Ishikawa (cell line): ENCODE measurements at regions not wholly inside any gene's neighbourhood (a gene's known extent, or its start where the extent isn't known, plus 50 kb on each side); places are given as distances from the start of the nearest gene placed in this dataset.

ENCODE experiments used
- CEBPB ChIP-seq: IDR thresholded peaks from 2 replicates; pipeline ENCODE4 v1.6.1; 2012
- CREB1 ChIP-seq: IDR thresholded peaks from 2 replicates; pipeline ENCODE4 v1.6.1; 2012; ENCODE audit warnings: low read depth
- EGR1 ChIP-seq: IDR thresholded peaks from 2 replicates; pipeline ENCODE4 v1.6.1; 2012
- EP300 ChIP-seq: IDR thresholded peaks from 2 replicates; pipeline ENCODE4 v1.6.1; 2012; ENCODE audit warnings: borderline replicate concordance
- FOXM1 ChIP-seq: IDR thresholded peaks from 2 replicates; pipeline ENCODE4 v1.6.1; 2012; ENCODE audit warnings: low read depth, borderline replicate concordance
- NFIC ChIP-seq: IDR thresholded peaks from 2 replicates; pipeline ENCODE4 v1.6.1; 2012
- RAD21 ChIP-seq: IDR thresholded peaks from 2 replicates; pipeline ENCODE4 v1.6.1; 2012; ENCODE audit warnings: low read depth
- TAF1 ChIP-seq: IDR thresholded peaks from 2 replicates; pipeline ENCODE4 v1.6.1; 2012; ENCODE audit warnings: low read depth, mild to moderate bottlenecking
- TCF12 ChIP-seq: IDR thresholded peaks from 2 replicates; pipeline ENCODE4 v1.6.1; 2012; ENCODE audit warnings: low read depth
- TEAD4 ChIP-seq: IDR thresholded peaks from 2 replicates; pipeline ENCODE4 v1.6.1; 2012
- YY1 ChIP-seq: IDR thresholded peaks from 2 replicates; pipeline ENCODE4 v1.6.1; 2012; ENCODE audit warnings: low read depth
- ZBTB7A ChIP-seq: IDR thresholded peaks from 2 replicates; pipeline ENCODE4 v1.6.1; 2012; ENCODE audit warnings: low read depth
- TF ChIP-seq, protein P1 (sequence below): IDR thresholded peaks from 2 replicates; pipeline ENCODE4 v1.6.1; 2012
- TF ChIP-seq, protein P2 (sequence below): IDR thresholded peaks from 2 replicates; pipeline ENCODE4 v1.6.1; 2012; ENCODE audit warnings: low read depth, mild to moderate bottlenecking
- TF ChIP-seq, protein P3 (sequence below): IDR thresholded peaks from 2 replicates; pipeline ENCODE4 v1.6.1; 2012

DNA sequence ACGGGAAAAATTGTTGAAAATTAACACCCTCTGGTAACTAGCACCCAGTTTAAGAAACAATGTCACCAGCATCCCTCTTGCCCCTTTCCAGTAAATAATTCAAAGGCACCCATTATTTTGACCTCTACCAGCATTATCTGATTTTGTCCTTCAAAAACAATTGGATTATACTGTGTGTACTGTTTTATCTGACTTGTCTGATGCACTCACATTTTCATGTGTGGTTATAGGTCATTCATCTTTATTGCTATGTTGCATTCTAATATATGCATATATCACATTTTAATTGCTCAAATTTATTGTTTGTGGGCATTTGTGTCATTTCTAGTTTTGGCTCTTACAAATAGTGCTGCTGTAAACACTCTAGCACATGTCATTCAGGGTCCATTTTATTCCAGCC lies 260.9 kb upstream of the PRDM1 start:
- TF ChIP-seq EGR1 (no peak), CREB1 (no peak), NFIC (no peak), TAF1 (no peak), TCF12 (no peak)
- TF ChIP-seq, protein P1, sequence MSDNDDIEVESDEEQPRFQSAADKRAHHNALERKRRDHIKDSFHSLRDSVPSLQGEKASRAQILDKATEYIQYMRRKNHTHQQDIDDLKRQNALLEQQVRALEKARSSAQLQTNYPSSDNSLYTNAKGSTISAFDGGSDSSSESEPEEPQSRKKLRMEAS = no peak
- TF ChIP-seq, protein P2, sequence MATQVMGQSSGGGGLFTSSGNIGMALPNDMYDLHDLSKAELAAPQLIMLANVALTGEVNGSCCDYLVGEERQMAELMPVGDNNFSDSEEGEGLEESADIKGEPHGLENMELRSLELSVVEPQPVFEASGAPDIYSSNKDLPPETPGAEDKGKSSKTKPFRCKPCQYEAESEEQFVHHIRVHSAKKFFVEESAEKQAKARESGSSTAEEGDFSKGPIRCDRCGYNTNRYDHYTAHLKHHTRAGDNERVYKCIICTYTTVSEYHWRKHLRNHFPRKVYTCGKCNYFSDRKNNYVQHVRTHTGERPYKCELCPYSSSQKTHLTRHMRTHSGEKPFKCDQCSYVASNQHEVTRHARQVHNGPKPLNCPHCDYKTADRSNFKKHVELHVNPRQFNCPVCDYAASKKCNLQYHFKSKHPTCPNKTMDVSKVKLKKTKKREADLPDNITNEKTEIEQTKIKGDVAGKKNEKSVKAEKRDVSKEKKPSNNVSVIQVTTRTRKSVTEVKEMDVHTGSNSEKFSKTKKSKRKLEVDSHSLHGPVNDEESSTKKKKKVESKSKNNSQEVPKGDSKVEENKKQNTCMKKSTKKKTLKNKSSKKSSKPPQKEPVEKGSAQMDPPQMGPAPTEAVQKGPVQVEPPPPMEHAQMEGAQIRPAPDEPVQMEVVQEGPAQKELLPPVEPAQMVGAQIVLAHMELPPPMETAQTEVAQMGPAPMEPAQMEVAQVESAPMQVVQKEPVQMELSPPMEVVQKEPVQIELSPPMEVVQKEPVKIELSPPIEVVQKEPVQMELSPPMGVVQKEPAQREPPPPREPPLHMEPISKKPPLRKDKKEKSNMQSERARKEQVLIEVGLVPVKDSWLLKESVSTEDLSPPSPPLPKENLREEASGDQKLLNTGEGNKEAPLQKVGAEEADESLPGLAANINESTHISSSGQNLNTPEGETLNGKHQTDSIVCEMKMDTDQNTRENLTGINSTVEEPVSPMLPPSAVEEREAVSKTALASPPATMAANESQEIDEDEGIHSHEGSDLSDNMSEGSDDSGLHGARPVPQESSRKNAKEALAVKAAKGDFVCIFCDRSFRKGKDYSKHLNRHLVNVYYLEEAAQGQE = no peak

DNA sequence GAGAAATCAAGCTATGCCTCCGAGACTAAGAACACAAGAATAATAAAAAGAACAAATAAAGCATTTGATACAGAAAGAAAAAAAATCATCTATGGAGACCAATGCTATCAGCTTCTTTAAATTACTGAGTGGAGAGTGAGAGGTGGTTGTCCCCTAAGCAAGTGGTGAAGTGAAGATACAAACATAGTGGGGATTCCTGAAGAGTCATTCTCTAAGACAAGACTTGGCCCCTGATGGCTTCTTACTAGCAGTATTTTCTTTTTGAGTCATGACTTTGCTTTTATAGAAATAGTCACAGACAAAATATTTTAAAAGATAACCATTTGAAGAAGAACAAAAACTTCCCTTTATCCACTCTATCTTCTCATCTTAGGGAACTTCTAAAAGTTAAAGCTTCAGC lies 261.4 kb upstream of the PRDM1 start:
- TF ChIP-seq, protein P2 = no peak
- TF ChIP-seq ZBTB7A (no peak), TEAD4 (no peak), FOXM1 (no peak), NFIC (no peak), CEBPB (no peak), EP300 (no peak), YY1 (no peak), TAF1 (no peak), EGR1 (no peak), CREB1 (no peak)
- TF ChIP-seq, protein P3, sequence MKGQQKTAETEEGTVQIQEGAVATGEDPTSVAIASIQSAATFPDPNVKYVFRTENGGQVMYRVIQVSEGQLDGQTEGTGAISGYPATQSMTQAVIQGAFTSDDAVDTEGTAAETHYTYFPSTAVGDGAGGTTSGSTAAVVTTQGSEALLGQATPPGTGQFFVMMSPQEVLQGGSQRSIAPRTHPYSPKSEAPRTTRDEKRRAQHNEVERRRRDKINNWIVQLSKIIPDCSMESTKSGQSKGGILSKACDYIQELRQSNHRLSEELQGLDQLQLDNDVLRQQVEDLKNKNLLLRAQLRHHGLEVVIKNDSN = no peak
- TF ChIP-seq, protein P1 = no peak

DNA sequence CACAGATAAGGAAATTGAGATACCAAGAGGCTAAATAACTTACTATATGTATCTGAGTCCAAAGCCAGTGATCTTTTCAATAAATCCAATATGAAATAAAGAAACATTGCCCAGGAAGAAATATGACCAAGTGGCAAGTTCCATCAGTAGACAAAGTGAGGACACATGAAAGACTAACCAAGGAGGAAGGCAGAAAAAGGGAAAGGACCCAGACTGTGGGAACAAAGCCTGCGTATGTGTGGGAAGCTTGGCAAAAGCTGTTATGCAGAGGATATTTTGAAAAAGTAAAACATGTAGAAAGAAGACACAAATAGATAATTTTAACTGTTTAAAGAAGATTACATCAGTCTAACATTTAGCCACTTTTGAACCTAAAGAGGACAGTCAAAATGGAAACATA lies 264.4 kb upstream of the PRDM1 start:
- TF ChIP-seq FOXM1 (no peak), EP300 (no peak), NFIC (no peak), CEBPB (no peak), TAF1 (no peak), ZBTB7A (no peak)
- TF ChIP-seq, protein P1 = no peak

DNA sequence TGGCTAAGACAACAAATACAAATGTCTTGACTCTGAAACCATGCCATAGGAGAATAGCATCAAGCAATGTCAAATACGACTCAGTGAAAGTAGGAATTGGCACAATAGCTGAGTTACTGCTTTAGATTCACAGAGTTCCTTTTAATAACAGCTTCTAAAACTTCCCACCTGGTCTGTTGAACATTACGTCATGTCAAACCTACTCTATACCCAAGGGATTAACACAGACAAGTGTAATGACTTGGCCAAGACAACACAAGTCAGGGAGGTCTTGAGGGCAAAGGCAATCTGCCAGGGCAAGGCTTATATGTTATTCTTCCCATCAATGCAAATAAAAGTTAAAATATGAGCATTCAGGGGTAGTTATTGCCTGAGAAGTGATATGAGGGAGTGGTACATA lies 265.1 kb upstream of the PRDM1 start:
- TF ChIP-seq ZBTB7A (no peak), TEAD4 (no peak), TCF12 (no peak), RAD21 (no peak)
- TF ChIP-seq, protein P3 = no peak
- TF ChIP-seq, protein P1 = no peak

DNA sequence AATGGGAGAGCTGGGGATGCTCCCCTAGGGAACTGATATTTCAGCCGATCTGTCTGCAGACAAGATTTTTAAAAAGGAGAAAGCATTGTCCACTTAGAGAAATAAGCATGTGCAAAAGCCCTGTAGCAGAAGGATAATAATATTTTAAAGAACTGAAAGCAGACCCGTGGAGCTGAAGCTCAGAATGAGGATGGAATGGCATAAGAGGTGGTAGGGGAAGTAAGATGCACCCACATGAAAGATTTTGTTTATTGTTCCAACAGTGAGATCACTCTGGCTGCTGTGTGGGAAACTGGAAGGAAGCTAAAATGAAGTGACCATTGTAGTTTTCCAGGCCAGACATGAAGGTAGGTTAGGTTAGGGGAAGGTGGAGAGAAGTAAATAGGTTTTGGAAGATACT lies 266.4 kb upstream of the PRDM1 start:
- TF ChIP-seq NFIC (no peak), CEBPB (no peak), TCF12 (no peak), TEAD4 (no peak), YY1 (no peak), FOXM1 (no peak), EGR1 (no peak), TAF1 (no peak), ZBTB7A (no peak), RAD21 (no peak), CREB1 (no peak), EP300 (no peak)
- TF ChIP-seq, protein P3 = no peak
- TF ChIP-seq, protein P2 = no peak
- TF ChIP-seq, protein P1 = no peak
